ENCODE measurements at regions not wholly inside any gene's neighbourhood (a gene's known extent, or its start where the extent isn't known, plus 50 kb on each side); places are given as distances from the start of the nearest gene placed in this dataset.

GRCh38 chr21:39057121-39057520, 126.1 kb downstream of the PSMG1 start:
- TF ChIP-seq CTCF (IDR thresholded peaks at IDR 0.05; ENCODE audit: borderline replicate concordance, extremely low read depth, low read length, poor library complexity, severe bottlenecking), result no peak
- TF ChIP-seq EZH2 (IDR thresholded peaks at IDR 0.05; ENCODE audit: borderline replicate concordance, low read depth, low read length, severe bottlenecking), result no peak
